ENCODE measurements at regions not wholly inside any gene's neighbourhood (a gene's known extent, or its start where the extent isn't known, plus 50 kb on each side); places are given as distances from the start of the nearest gene placed in this dataset.
"Not testable (repeated sequence)": the region's sequence is repeated elsewhere in the genome, so short reads cannot be mapped to it uniquely, and the experiment has no call there.

GRCh38 chr2:48199070-48199469, 115.4 kb upstream of the FOXN2 start:
- H3K27me3 ChIP-seq (ENCODE audit: control insufficient read depth, insufficient read depth, low read length), result no peaks in the 10 kb centered on the region
- no peak overlapping the region for H3K27ac ChIP-seq (ENCODE audit: low read length)
- no peak overlapping the region for H3K4me3 ChIP-seq (ENCODE audit: low read length)
- no CpG with 5 or more reads among the region's 7 CpGs for WGBS (ENCODE audit: insufficient coverage, low lambda C conversion rate)
- no peak for DNase-seq
- H3K4me1 ChIP-seq (ENCODE audit: control insufficient read depth, insufficient read depth, low read length), result no peaks in the 10 kb centered on the region
- H3K9me3 ChIP-seq (ENCODE audit: control insufficient read depth, low read depth, low read length), result no peaks in the 10 kb centered on the region
- no peaks in the 10 kb centered on the region for H3K36me3 ChIP-seq (ENCODE audit: control insufficient read depth, insufficient read depth, low read length)

- DNase-seq, result no peak
- Histone ChIP-seq H3K4me1 (ENCODE audit: control insufficient read depth, insufficient read depth, low read length) (no peaks in the 10 kb centered on the region), H3K27me3 (ENCODE audit: control insufficient read depth, insufficient read depth, low read length) (no peaks in the 10 kb centered on the region), H3K27ac (ENCODE audit: low read length) (no peak overlapping the region), H3K9me3 (ENCODE audit: control insufficient read depth, low read depth, low read length) (no peaks in the 10 kb centered on the region), H3K4me3 (ENCODE audit: low read length) (no peak overlapping the region), H3K36me3 (ENCODE audit: control insufficient read depth, insufficient read depth, low read length) (no peaks in the 10 kb centered on the region)
- no CpG with 5 or more reads among the region's 4 CpGs for WGBS (ENCODE audit: insufficient coverage, low lambda C conversion rate)
These were observed 113.7 kb upstream of the FOXN2 start for GRCh38 chr2:48200620-48201293.

GRCh38 chr2:48201435-48201834, 113.0 kb upstream of the FOXN2 start:
- not testable (repeated sequence) for H3K9me3 ChIP-seq (ENCODE audit: control insufficient read depth, low read depth, low read length); H3K27me3 ChIP-seq (ENCODE audit: control insufficient read depth, insufficient read depth, low read length); H3K4me3 ChIP-seq (ENCODE audit: low read length); H3K27ac ChIP-seq (ENCODE audit: low read length); H3K4me1 ChIP-seq (ENCODE audit: control insufficient read depth, insufficient read depth, low read length); DNase-seq; H3K36me3 ChIP-seq (ENCODE audit: control insufficient read depth, insufficient read depth, low read length)
- WGBS (ENCODE audit: insufficient coverage, low lambda C conversion rate), result no CpG with 5 or more reads among the region's 2 CpGs

- Histone ChIP-seq H3K27ac (ENCODE audit: low read length) (no peak overlapping the region), H3K36me3 (ENCODE audit: control insufficient read depth, insufficient read depth, low read length) (no peaks in the 10 kb centered on the region), H3K9me3 (ENCODE audit: control insufficient read depth, low read depth, low read length) (no peaks in the 10 kb centered on the region), H3K4me3 (ENCODE audit: low read length) (no peak overlapping the region), H3K27me3 (ENCODE audit: control insufficient read depth, insufficient read depth, low read length) (no peaks in the 10 kb centered on the region), H3K4me1 (ENCODE audit: control insufficient read depth, insufficient read depth, low read length) (no peaks in the 10 kb centered on the region)
- DNase-seq, result no peak
- WGBS (ENCODE audit: insufficient coverage, low lambda C conversion rate), result 94% methylated on average over 3 of the region's 5 CpGs
These were observed 111.4 kb upstream of the FOXN2 start for GRCh38 chr2:48202863-48203642.

GRCh38 chr2:48203668-48204067, 110.8 kb upstream of the FOXN2 start:
- DNase-seq, result no peak
- no peak overlapping the region for H3K4me3 ChIP-seq (ENCODE audit: low read length)
- H3K27ac ChIP-seq (ENCODE audit: low read length), result no peak overlapping the region
- H3K4me1 ChIP-seq (ENCODE audit: control insufficient read depth, insufficient read depth, low read length), result no peaks in the 10 kb centered on the region
- H3K27me3 ChIP-seq (ENCODE audit: control insufficient read depth, insufficient read depth, low read length), result no peaks in the 10 kb centered on the region
- H3K36me3 ChIP-seq (ENCODE audit: control insufficient read depth, insufficient read depth, low read length), result no peaks in the 10 kb centered on the region
- H3K9me3 ChIP-seq (ENCODE audit: control insufficient read depth, low read depth, low read length), result no peaks in the 10 kb centered on the region

GRCh38 chr2:48204750-48205136, 109.7 kb upstream of the FOXN2 start:
- Histone ChIP-seq H3K4me3 (ENCODE audit: low read length) (no peak overlapping the region), H3K27me3 (ENCODE audit: control insufficient read depth, insufficient read depth, low read length) (no peaks in the 10 kb centered on the region), H3K36me3 (ENCODE audit: control insufficient read depth, insufficient read depth, low read length) (no peaks in the 10 kb centered on the region), H3K9me3 (ENCODE audit: control insufficient read depth, low read depth, low read length) (no peaks in the 10 kb centered on the region), H3K4me1 (ENCODE audit: control insufficient read depth, insufficient read depth, low read length) (no peaks in the 10 kb centered on the region), H3K27ac (ENCODE audit: low read length) (no peak overlapping the region)
- no CpG with 5 or more reads among the region's 2 CpGs for WGBS (ENCODE audit: insufficient coverage, low lambda C conversion rate)
- DNase-seq, result no peak

- H3K27ac ChIP-seq (ENCODE audit: low read length), result no peak overlapping the region
These were observed 109.2 kb upstream of the FOXN2 start for GRCh38 chr2:48205137-48205798.

GRCh38 chr2:48206056-48206656, 108.3 kb upstream of the FOXN2 start:
- H3K4me1 ChIP-seq (ENCODE audit: control insufficient read depth, insufficient read depth, low read length); H3K36me3 ChIP-seq (ENCODE audit: control insufficient read depth, insufficient read depth, low read length); H3K27ac ChIP-seq (ENCODE audit: low read length); H3K27me3 ChIP-seq (ENCODE audit: control insufficient read depth, insufficient read depth, low read length); H3K9me3 ChIP-seq (ENCODE audit: control insufficient read depth, low read depth, low read length); H3K4me3 ChIP-seq (ENCODE audit: low read length); DNase-seq: not testable (repeated sequence)
- WGBS (ENCODE audit: insufficient coverage, low lambda C conversion rate), result no CpG with 5 or more reads among the region's 13 CpGs

More at GRCh38 chr2:48205137-48205798, 109.2 kb upstream of the FOXN2 start:
- Histone ChIP-seq H3K4me3 (ENCODE audit: low read length) (no peak overlapping the region), H3K27me3 (ENCODE audit: control insufficient read depth, insufficient read depth, low read length) (no peaks in the 10 kb centered on the region), H3K4me1 (ENCODE audit: control insufficient read depth, insufficient read depth, low read length) (no peaks in the 10 kb centered on the region), H3K36me3 (ENCODE audit: control insufficient read depth, insufficient read depth, low read length) (no peaks in the 10 kb centered on the region), H3K9me3 (ENCODE audit: control insufficient read depth, low read depth, low read length) (no peaks in the 10 kb centered on the region)
- peak; percentile 8 to 16 for DNase-seq
- WGBS (ENCODE audit: insufficient coverage, low lambda C conversion rate), result 100% methylated on average over 1 of the region's 7 CpGs

- no peaks in the 10 kb centered on the region for H3K9me3 ChIP-seq (ENCODE audit: control insufficient read depth, low read depth, low read length)
- WGBS (ENCODE audit: insufficient coverage, low lambda C conversion rate), result 100% methylated on average over 2 of the region's 5 CpGs
- H3K4me1 ChIP-seq (ENCODE audit: control insufficient read depth, insufficient read depth, low read length), result peaks cover 3% of the 10 kb centered on the region
- DNase-seq, result no peak
- no peak overlapping the region for H3K27ac ChIP-seq (ENCODE audit: low read length)
- no peaks in the 10 kb centered on the region for H3K36me3 ChIP-seq (ENCODE audit: control insufficient read depth, insufficient read depth, low read length)
- no peaks in the 10 kb centered on the region for H3K27me3 ChIP-seq (ENCODE audit: control insufficient read depth, insufficient read depth, low read length)
- no peak overlapping the region for H3K4me3 ChIP-seq (ENCODE audit: low read length)
These were observed 107.3 kb upstream of the FOXN2 start for GRCh38 chr2:48207201-48207641.

GRCh38 chr2:48207851-48208250, 106.6 kb upstream of the FOXN2 start:
- WGBS (ENCODE audit: insufficient coverage, low lambda C conversion rate), result 73% methylated on average over 3 of the region's 3 CpGs
- H3K27ac ChIP-seq (ENCODE audit: low read length), result no peak overlapping the region

More at GRCh38 chr2:48207851-48208250, 106.6 kb upstream of the FOXN2 start:
- DNase-seq, result no peak
- H3K4me1 ChIP-seq (ENCODE audit: control insufficient read depth, insufficient read depth, low read length), result peaks cover 3% of the 10 kb centered on the region
- H3K4me3 ChIP-seq (ENCODE audit: low read length), result no peak overlapping the region
- H3K27me3 ChIP-seq (ENCODE audit: control insufficient read depth, insufficient read depth, low read length), result no peaks in the 10 kb centered on the region
- H3K36me3 ChIP-seq (ENCODE audit: control insufficient read depth, insufficient read depth, low read length), result no peaks in the 10 kb centered on the region
- H3K9me3 ChIP-seq (ENCODE audit: control insufficient read depth, low read depth, low read length), result no peaks in the 10 kb centered on the region
